LNCAP (cell line): ENCODE measurements at regions not wholly inside any gene's neighbourhood (a gene's known extent, or its start where the extent isn't known, plus 50 kb on each side); places are given as distances from the start of the nearest gene placed in this dataset.

Experiments
- CTCF ChIP-seq: fragments of 450-650 bp; IDR thresholded peaks from 2 replicates; pipeline ENCODE4 v1.5.1; 2017; ENCODE audit warnings: mild to moderate bottlenecking

- TF ChIP-seq CTCF: no peak
Observed at GRCh38 chr1:104630567-104631149, 881.0 kb downstream of the AMY1C start.

- no peak for TF ChIP-seq CTCF
Observed at GRCh38 chr1:104636581-104636980, 886.9 kb downstream of the AMY1C start.

DNA sequence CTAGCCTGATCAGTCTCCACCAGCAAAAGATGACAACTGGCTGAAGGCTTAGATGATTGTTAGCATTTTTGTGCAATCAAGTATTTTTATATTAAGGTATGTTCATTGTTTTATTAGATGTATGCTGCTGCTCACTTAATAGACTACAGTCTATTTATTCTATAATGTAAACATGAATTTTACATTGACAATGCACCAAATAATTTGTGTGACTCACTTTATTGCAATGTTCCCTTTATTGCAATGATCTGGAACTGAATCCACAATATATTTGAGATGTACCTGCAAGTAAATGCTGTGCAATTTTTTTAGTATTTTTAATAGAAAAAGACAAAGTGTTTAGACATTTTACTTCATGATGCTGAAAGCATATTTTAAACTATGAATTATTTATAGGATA, 896.5 kb downstream of the AMY1C start:
- no peak for TF ChIP-seq CTCF

- TF ChIP-seq CTCF: peak; percentile 82
Observed at GRCh38 chr1:104648269-104648691, 898.6 kb downstream of the AMY1C start.

- TF ChIP-seq CTCF: no peak
Observed at GRCh38 chr1:104665300-104665699, 915.6 kb downstream of the AMY1C start.

DNA sequence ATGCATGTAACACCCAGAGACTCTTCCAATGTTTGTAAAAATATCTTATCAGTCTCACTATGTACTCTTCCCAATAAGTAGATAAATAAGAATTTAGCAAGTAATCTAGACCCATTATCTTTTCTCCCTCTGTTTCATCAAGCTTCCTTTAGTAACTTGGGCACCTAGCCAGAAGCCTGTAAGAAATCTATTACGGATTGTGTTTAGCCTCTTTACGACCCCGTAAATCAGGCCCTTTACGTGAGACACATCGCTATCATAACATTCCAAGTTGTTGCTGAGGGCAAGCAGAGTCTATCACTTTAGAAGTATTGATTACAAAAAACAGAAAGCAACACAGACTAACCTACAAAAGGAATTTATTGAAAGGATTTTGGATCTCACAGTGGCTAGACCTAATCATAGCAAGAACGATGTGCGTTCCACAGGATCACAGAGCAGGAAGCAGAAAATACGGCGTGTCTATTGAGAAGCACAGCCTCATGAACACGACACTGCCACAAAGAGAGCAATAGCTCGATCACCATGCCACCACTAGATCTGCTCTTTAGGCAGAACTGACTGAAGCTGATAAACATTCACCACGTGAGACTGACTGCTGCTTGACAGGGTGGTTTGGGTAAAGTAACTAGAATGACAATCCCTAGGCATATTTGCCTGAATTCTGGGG, 922.1 kb downstream of the AMY1C start:
- no peak for TF ChIP-seq CTCF

- TF ChIP-seq CTCF: no peak
Observed at GRCh38 chr1:104699433-104699832, 949.7 kb downstream of the AMY1C start.
